ENCODE measurements at regions not wholly inside any gene's neighbourhood (a gene's known extent, or its start where the extent isn't known, plus 50 kb on each side); places are given as distances from the start of the nearest gene placed in this dataset.

GRCh38 chr9:88596376-88596775, 61.4 kb downstream of the NXNL2 start:
- Histone ChIP-seq H3K4me1 (ENCODE audit: control insufficient read depth, insufficient read depth, low read length, poor library complexity, severe bottlenecking) (no peaks in the 10 kb centered on the region), H3K27me3 (ENCODE audit: control insufficient read depth, insufficient read depth, low read length) (peaks cover 8% of the 10 kb centered on the region), H3K27ac (ENCODE audit: insufficient read depth, low read length, poor library complexity, severe bottlenecking) (no peak overlapping the region), H3K36me3 (ENCODE audit: control insufficient read depth, insufficient read depth, low read length) (no peaks in the 10 kb centered on the region), H3K4me3 (ENCODE audit: low read depth, low read length) (no peak overlapping the region), H3K9me3 (ENCODE audit: control insufficient read depth in 2 of 2, low read length in 2 of 2) (no peaks in the 10 kb centered on the region)
- no peak for ATAC-seq (ENCODE audit: low read depth in 2 of 2)
- Mint-ChIP-seq H3K27ac (no peak overlapping the region), H3K4me3 (no peak overlapping the region), H3K9me3 (peaks cover 0 to 5% (median 0%) of the 10 kb centered on the region in 7 donors), H3K36me3 (no peaks in the 10 kb centered on the region), H3K4me1 (peaks cover 0 to 5% (median 1%) of the 10 kb centered on the region in 4 donors), H3K27me3 (peaks cover 22% of the 10 kb centered on the region)
- no peak for DNase-seq

- Histone ChIP-seq H3K4me3 (ENCODE audit: low read depth, low read length) (no peak overlapping the region), H3K27me3 (ENCODE audit: control insufficient read depth, insufficient read depth, low read length) (peaks cover 2% of the 10 kb centered on the region), H3K36me3 (ENCODE audit: control insufficient read depth, insufficient read depth, low read length) (no peaks in the 10 kb centered on the region), H3K4me1 (ENCODE audit: control insufficient read depth, insufficient read depth, low read length, poor library complexity, severe bottlenecking) (no peaks in the 10 kb centered on the region), H3K9me3 (ENCODE audit: control insufficient read depth in 2 of 2, low read length in 2 of 2) (no peaks in the 10 kb centered on the region), H3K27ac (ENCODE audit: insufficient read depth, low read length, poor library complexity, severe bottlenecking) (no peak overlapping the region)
- Mint-ChIP-seq H3K4me3 (no peak overlapping the region), H3K27ac (no peak overlapping the region), H3K27me3 (peaks cover 16% of the 10 kb centered on the region), H3K4me1 (no peaks in the 10 kb centered on the region), H3K9me3 (peaks cover 0 to 5% (median 0%) of the 10 kb centered on the region in 7 donors), H3K36me3 (no peaks in the 10 kb centered on the region)
- ATAC-seq (ENCODE audit: low read depth in 2 of 2) (no peak), DNase-seq (no peak)
Observed at GRCh38 chr9:88604836-88605511, 70.0 kb downstream of the NXNL2 start.

DNA sequence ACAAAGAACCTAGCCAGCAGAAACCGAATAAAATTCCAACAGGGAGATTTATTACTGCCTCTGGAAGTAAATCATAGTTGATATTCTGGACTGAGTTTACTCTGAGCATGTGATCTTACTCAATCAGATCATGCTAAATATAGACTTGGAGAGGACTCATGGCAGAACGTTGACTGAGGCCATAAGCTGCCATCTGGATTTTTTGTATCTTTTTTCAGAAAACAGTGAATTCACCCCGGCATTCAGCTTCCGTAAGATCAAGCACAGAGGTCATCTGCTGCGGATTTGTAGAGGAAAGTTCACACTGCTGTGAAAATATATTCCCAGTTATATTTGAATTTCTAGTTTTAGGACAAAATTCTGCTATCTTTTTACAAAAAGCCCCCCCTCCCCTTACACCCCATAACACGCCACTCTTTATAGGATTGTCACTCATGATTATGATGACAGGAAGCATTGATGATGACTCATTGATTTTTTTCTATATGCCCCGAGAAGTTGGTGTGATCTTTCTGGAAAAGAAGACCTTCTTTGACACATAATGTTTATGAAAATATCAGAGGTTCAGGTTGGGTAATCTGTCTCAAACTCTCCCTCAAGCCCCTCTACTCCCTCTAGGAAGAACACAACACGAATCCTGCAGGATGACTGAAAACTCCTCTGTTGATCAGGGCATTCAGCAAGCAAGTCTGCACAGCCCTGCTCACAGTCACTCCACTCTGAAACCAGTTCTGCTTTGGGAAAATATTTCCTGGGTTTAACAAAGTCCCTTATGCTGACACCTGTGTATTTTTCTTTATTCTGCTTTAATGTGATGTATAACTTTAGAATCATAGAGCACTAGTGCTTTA, 70.8 kb downstream of the NXNL2 start:
- DNase-seq (no peak), ATAC-seq (ENCODE audit: low read depth in 2 of 2) (no peak)
- H3K27ac Mint-ChIP-seq, result no peak overlapping the region
- Histone ChIP-seq H3K36me3 (ENCODE audit: control insufficient read depth, insufficient read depth, low read length) (no peaks in the 10 kb centered on the region), H3K27me3 (ENCODE audit: control insufficient read depth, insufficient read depth, low read length) (peaks cover 2% of the 10 kb centered on the region), H3K4me1 (ENCODE audit: control insufficient read depth, insufficient read depth, low read length, poor library complexity, severe bottlenecking) (no peaks in the 10 kb centered on the region), H3K4me3 (ENCODE audit: low read depth, low read length) (no peak overlapping the region), H3K9me3 (ENCODE audit: control insufficient read depth in 2 of 2, low read length in 2 of 2) (no peaks in the 10 kb centered on the region), H3K27ac (ENCODE audit: insufficient read depth, low read length, poor library complexity, severe bottlenecking) (no peak overlapping the region)
- H3K4me3 Mint-ChIP-seq, result no peak overlapping the region
- H3K9me3 Mint-ChIP-seq, result peaks cover 0 to 5% (median 0%) of the 10 kb centered on the region in 7 donors
- no peaks in the 10 kb centered on the region for H3K36me3 Mint-ChIP-seq
- H3K27me3 Mint-ChIP-seq, result peaks cover 10% of the 10 kb centered on the region
- H3K4me1 Mint-ChIP-seq, result no peaks in the 10 kb centered on the region

GRCh38 chr9:88614359-88614758, 79.4 kb downstream of the NXNL2 start:
- DNase-seq, result no peak
- no peak overlapping the region for H3K4me3 Mint-ChIP-seq
- H3K4me3 ChIP-seq (ENCODE audit: low read depth, low read length), result no peak overlapping the region

DNA sequence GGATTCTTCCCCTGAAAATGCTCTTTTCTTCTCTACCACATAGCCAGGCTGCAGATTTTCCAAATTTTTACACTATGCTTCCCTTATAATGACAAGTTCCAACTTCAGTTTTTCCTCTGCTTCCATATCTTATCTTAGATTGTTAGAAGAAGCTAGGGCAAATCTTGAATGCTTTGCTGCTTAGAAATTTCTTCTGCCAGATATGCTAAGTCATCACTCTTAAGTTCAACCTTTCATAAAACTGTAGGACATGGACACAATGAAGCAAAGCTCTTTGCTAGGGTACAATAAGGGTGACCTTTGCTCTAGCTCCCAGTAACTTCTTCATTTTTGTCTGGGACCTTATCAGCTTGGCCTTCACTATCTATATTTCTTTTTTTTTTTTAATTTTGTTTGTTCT, 88.7 kb downstream of the NXNL2 start:
- Mint-ChIP-seq H3K27ac (no peak overlapping the region), H3K36me3 (no peaks in the 10 kb centered on the region), H3K27me3 (no peaks in the 10 kb centered on the region), H3K4me3 (no peak overlapping the region), H3K9me3 (peaks cover 0 to 5% (median 0%) of the 10 kb centered on the region in 7 donors), H3K4me1 (no peaks in the 10 kb centered on the region)
- no peak overlapping the region for H3K27ac ChIP-seq (ENCODE audit: insufficient read depth, low read length, poor library complexity, severe bottlenecking)
- H3K4me1 ChIP-seq (ENCODE audit: control insufficient read depth, insufficient read depth, low read length, poor library complexity, severe bottlenecking), result no peaks in the 10 kb centered on the region
- peaks cover 4% of the 10 kb centered on the region for H3K27me3 ChIP-seq (ENCODE audit: control insufficient read depth, insufficient read depth, low read length)
- H3K9me3 ChIP-seq (ENCODE audit: control insufficient read depth in 2 of 2, low read length in 2 of 2), result no peaks in the 10 kb centered on the region
- H3K4me3 ChIP-seq (ENCODE audit: low read depth, low read length), result no peak overlapping the region
- ATAC-seq (ENCODE audit: low read depth in 2 of 2) (no peak), DNase-seq (no peak)
- H3K36me3 ChIP-seq (ENCODE audit: control insufficient read depth, insufficient read depth, low read length), result no peaks in the 10 kb centered on the region

More at GRCh38 chr9:88614359-88614758, 79.4 kb downstream of the NXNL2 start:
- Histone ChIP-seq H3K9me3 (ENCODE audit: control insufficient read depth in 2 of 2, low read length in 2 of 2) (peaks cover 2 to 7% of the 10 kb centered on the region in 2 experiments), H3K36me3 (ENCODE audit: control insufficient read depth, insufficient read depth, low read length) (no peaks in the 10 kb centered on the region), H3K27me3 (ENCODE audit: control insufficient read depth, insufficient read depth, low read length) (no peaks in the 10 kb centered on the region), H3K27ac (ENCODE audit: insufficient read depth, low read length, poor library complexity, severe bottlenecking) (no peak overlapping the region), H3K4me1 (ENCODE audit: control insufficient read depth, insufficient read depth, low read length, poor library complexity, severe bottlenecking) (no peaks in the 10 kb centered on the region)
- H3K9me3 Mint-ChIP-seq, result peaks cover 2 to 29% (median 6%) of the 10 kb centered on the region in 7 donors
- H3K27ac Mint-ChIP-seq, result no peak overlapping the region
- no peak for ATAC-seq (ENCODE audit: low read depth in 2 of 2)
- no peaks in the 10 kb centered on the region for H3K4me1 Mint-ChIP-seq
- peaks cover 7% of the 10 kb centered on the region for H3K27me3 Mint-ChIP-seq
- peaks cover 4% of the 10 kb centered on the region for H3K36me3 Mint-ChIP-seq

GRCh38 chr9:88628114-88628513, 93.1 kb downstream of the NXNL2 start:
- peaks cover 0 to 5% (median 1%) of the 10 kb centered on the region in 7 donors for H3K9me3 Mint-ChIP-seq
- Histone ChIP-seq H3K27me3 (ENCODE audit: control insufficient read depth, insufficient read depth, low read length) (no peaks in the 10 kb centered on the region), H3K27ac (ENCODE audit: insufficient read depth, low read length, poor library complexity, severe bottlenecking) (no peak overlapping the region), H3K9me3 (ENCODE audit: control insufficient read depth in 2 of 2, low read length in 2 of 2) (no peaks in the 10 kb centered on the region), H3K4me1 (ENCODE audit: control insufficient read depth, insufficient read depth, low read length, poor library complexity, severe bottlenecking) (no peaks in the 10 kb centered on the region), H3K4me3 (ENCODE audit: low read depth, low read length) (no peak overlapping the region), H3K36me3 (ENCODE audit: control insufficient read depth, insufficient read depth, low read length) (no peaks in the 10 kb centered on the region)
- DNase-seq (no peak), ATAC-seq (ENCODE audit: low read depth in 2 of 2) (no peak)
- H3K27ac Mint-ChIP-seq, result no peak overlapping the region
- no peaks in the 10 kb centered on the region for H3K4me1 Mint-ChIP-seq
- H3K36me3 Mint-ChIP-seq, result no peaks in the 10 kb centered on the region
- no peaks in the 10 kb centered on the region for H3K27me3 Mint-ChIP-seq
- no peak overlapping the region for H3K4me3 Mint-ChIP-seq

- Mint-ChIP-seq H3K4me3 (no peak overlapping the region), H3K27ac (no peak overlapping the region), H3K36me3 (no peaks in the 10 kb centered on the region), H3K9me3 (peaks cover 0 to 7% (median 1%) of the 10 kb centered on the region in 7 donors), H3K27me3 (no peaks in the 10 kb centered on the region), H3K4me1 (no peaks in the 10 kb centered on the region)
- no peak overlapping the region for H3K27ac ChIP-seq (ENCODE audit: insufficient read depth, low read length, poor library complexity, severe bottlenecking)
- H3K4me1 ChIP-seq (ENCODE audit: control insufficient read depth, insufficient read depth, low read length, poor library complexity, severe bottlenecking), result no peaks in the 10 kb centered on the region
- no peak overlapping the region for H3K4me3 ChIP-seq (ENCODE audit: low read depth, low read length)
- H3K9me3 ChIP-seq (ENCODE audit: control insufficient read depth in 2 of 2, low read length in 2 of 2), result no peaks in the 10 kb centered on the region
- no peak for ATAC-seq (ENCODE audit: low read depth in 2 of 2)
- no peaks in the 10 kb centered on the region for H3K36me3 ChIP-seq (ENCODE audit: control insufficient read depth, insufficient read depth, low read length)
- no peaks in the 10 kb centered on the region for H3K27me3 ChIP-seq (ENCODE audit: control insufficient read depth, insufficient read depth, low read length)
- DNase-seq, result no peak
Observed at GRCh38 chr9:88628811-88629210, 93.8 kb downstream of the NXNL2 start.

All from CD4-positive, CD25-positive, alpha-beta regulatory T cell (primary cell).